ENCODE measurements at regions not wholly inside any gene's neighbourhood (a gene's known extent, or its start where the extent isn't known, plus 50 kb on each side); places are given as distances from the start of the nearest gene placed in this dataset.

DNA sequence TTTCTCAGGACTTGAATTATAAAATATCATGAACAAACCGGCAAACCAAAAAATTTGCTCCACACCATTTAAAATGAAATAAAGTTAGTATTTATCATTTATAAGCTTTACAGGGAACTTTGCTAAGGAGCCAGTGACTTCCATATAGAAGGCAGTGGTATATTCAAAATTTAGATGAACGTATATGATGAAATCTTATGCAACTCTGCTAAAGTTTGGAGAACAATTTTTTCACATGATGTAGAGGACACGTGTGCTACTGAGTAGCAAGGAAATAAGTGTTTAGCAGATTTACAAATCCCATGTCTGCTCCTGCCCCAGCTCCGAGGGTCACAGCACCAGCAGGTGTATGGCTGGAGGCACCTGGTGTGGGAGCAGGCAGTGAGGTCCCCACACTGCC, 70.8 kb upstream of the IFNG-AS1 start:
- TF ChIP-seq POLR2A (IDR thresholded peaks at IDR 0.05): no peak
- TF ChIP-seq, protein P1, sequence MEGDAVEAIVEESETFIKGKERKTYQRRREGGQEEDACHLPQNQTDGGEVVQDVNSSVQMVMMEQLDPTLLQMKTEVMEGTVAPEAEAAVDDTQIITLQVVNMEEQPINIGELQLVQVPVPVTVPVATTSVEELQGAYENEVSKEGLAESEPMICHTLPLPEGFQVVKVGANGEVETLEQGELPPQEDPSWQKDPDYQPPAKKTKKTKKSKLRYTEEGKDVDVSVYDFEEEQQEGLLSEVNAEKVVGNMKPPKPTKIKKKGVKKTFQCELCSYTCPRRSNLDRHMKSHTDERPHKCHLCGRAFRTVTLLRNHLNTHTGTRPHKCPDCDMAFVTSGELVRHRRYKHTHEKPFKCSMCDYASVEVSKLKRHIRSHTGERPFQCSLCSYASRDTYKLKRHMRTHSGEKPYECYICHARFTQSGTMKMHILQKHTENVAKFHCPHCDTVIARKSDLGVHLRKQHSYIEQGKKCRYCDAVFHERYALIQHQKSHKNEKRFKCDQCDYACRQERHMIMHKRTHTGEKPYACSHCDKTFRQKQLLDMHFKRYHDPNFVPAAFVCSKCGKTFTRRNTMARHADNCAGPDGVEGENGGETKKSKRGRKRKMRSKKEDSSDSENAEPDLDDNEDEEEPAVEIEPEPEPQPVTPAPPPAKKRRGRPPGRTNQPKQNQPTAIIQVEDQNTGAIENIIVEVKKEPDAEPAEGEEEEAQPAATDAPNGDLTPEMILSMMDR (IDR thresholded peaks at IDR 0.05 in 8 of 11, conservative IDR thresholded peaks at IDR 0.05 in 3 of 11): no peak
- TF ChIP-seq POLR2AphosphoS5 (IDR thresholded peaks at IDR 0.05): no peak

Measured in spleen (tissue), 7 donors.